ENCODE measurements at regions not wholly inside any gene's neighbourhood (a gene's known extent, or its start where the extent isn't known, plus 50 kb on each side); places are given as distances from the start of the nearest gene placed in this dataset.
A peak's percentile ranks its signal among the peaks of the same experiment; 100 is the strongest.
"Not testable (repeated sequence)": the region's sequence is repeated elsewhere in the genome, so short reads cannot be mapped to it uniquely, and the experiment has no call there.

DNA sequence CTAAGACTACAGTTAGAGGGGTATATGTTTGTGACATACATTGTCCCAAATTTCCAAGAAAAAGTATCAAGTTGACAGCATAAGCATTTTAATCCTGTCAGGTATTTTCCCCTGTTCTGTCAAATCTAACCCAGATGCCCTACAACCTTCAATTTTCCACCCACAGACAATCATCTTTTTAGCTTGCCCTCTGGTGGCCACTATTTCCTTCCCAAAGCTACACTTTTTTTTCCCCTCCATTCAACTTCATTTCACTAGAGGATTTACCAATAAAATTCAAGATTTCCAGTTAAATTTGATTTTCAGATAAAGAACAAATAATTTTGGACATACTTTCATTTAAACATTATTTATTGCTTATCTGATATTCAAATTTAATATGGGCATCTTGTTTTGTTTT lies 286.6 kb downstream of the TENT5A start:
- peak; percentile 5 for DNase-seq (ENCODE audit: low spot score)

DNA sequence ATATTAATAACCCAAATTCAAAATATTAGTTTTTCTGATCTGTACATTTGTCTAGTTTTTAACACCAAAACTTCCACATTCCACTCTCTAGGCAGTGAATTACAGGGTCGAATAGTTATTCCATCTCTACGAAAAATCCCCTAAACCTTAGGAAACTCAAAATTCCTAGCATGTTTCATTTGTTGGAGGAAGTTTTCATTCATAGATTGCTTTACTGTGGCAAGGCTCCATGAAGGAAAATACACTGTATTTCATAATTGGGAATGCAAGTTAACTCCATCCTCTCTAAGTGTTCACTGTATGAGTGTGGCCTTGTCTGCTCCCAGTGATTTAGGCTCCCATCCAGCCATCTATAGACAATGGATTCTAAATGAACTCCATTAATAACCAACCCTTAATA lies 296.1 kb downstream of the TENT5A start:
- DNase-seq (ENCODE audit: low spot score) = no peak

DNA sequence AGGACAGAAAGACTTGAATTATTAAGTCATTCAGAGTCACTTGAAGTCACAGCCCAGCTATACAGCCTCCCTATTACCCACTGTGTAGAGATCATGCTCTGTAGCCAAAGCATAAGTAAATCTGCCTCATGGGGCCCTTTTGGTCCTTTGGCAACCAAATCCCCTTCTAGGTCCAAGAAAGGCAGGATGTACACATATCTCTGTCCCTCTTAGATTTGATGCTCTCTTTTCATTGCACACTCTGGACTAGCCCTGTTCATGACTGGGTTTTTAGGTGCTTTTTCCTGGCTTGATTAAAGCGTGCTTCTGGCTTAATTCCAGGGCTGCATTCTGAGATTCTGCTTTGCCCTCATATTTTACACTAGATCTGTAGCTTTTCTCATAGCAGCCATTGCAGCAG lies 296.8 kb downstream of the TENT5A start:
- no peak for DNase-seq (ENCODE audit: low spot score)

DNA sequence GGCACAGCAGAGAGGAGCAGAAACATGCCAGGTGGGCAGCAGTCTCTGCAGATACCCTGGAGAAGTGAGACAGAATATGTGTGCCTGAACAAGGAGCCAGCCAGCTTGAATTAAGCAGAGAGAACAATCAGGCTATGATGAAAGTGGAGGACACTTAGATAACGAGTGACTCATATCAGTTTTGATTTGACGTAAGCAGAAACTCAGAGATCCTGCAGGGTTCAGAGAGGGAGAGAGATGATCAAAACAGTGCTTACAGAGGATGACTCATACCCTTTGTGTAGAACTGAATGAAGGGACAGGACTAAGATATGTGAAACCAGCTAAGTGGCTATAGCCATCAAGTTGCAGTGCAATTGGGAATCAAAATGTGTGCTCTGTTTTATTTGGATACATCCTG lies 300.7 kb downstream of the TENT5A start:
- DNase-seq (ENCODE audit: low spot score) = peak; percentile 51

DNA sequence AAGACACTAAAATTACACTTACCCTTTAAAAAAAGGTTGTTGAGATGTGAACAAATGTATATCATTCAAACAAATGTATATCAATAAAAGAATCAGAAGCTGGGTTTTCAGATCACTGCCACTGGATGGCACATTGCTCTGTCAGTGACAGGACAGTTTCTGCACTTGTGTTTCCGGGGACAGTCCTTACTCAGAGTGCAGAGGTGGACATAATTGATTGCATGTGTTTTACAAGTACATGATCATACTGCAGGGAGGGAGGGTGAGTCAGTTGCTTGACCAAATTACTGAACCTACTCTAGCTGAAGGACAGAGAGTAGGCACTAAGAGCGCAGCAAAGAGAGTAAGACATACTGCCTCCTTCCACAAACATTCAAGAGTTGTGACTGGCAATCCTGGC lies 302.3 kb downstream of the TENT5A start:
- peak; percentile 9 for DNase-seq (ENCODE audit: low spot score)

DNA sequence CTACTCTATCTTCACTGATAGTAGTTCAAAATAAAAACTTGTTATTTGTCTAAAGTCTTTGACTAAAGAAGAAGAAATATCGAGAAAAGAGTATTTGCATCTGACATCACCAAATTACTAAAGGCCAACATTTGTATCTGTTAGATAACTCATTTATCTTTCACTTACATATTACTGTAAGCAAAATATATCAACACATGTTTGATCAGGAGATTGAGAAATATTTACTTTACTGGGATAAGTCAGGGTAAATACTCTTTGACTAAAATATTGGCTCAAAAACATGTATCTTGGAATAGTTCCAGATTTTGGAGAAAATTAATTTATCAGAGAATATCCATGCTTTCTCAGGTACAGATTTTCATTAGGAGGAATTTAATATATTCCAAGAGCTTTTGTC lies 306.0 kb downstream of the TENT5A start:
- no peak for DNase-seq (ENCODE audit: low spot score)

DNA sequence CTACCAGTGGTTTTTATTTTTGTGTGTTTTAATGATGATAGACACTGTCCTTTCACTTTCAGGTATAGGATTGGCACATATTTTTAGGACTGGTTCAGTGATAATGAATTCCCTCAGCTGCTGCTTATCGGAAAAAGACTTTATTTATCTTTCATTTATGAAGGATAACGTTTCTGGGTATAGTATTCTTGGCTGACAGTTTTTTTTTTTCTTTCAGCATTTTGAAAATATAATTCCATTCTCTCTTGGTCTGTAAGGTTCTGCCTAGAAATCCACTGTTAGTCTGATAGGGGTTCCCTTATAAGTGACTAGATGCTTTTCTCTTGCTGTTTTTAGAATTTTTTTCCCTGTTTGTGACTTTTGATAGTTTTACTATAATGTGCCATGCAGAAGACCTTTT lies 313.1 kb downstream of the TENT5A start:
- DNase-seq (ENCODE audit: low spot score) = no peak

DNA sequence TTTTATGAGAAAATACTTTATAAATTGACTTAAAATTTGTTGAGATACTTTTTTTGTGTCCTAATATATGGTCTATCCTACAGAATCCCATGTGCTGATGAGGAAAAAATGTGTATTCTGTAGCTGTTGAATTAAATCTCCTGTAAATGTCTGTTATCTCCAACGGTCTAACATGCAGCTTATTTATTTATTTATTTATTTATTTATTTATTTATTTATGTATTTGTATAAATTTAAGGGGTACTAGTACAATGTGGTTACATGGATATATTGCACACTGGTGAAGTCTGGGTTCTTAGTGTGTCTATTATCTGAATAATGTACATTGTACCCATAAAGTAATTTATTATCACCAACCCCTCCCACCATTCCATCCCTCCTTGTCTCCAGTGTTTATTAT lies 315.5 kb downstream of the TENT5A start:
- DNase-seq (ENCODE audit: low spot score) = no peak

DNA sequence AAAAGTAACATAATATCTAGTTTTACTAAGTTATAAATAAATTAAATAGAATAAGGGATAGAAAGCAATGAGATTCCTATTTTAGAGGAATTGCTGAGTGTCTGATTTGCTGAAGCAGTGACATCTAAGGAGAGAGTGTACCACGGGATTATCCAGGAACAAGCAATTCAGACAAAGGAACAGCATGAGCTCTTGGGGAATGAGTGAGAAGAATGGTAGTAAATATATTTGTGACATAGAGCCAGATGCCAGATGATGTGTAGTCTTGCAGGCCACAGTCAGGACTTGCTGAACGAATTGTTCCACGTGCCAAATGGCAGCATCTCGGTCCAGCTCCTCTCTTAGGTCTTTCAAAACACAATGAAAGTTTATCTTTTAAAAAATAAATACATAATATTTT lies 339.2 kb downstream of the TENT5A start:
- DNase-seq (ENCODE audit: low spot score) = no peak

DNA sequence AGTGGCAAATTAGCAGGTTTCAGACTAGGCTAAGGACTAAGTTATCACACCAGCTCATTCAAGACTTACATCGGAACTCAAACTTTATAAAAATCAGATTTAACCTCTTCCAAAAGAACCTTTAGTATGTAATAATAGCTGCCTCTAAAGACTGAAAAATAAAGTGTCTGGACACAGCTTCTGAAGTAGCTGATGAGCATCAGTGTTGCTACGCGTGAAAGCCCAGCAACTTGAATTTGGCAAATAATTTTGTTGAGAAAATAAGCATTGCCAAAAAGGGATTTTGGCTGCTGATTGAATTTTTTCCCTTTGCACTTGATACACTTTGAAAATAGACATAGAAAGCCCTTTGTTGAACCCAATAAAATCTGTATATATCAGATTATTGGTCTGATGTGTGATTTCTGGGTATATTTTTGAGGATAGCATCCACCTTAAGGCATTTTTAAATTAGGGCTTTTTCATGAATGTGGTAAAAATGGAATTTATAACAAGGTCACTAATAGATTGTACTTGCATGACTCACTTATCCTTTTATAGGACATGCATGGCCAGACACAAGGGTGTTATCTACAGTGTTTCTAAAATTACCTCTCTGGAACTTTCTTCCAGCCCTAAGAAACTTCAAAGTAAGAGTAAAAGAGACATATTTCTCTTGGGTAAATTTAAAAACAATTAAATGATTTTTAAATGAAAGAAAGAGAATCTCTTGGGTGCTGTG lies 350.4 kb downstream of the TENT5A start:
- peak; percentile 25 for DNase-seq (ENCODE audit: low spot score)

DNA sequence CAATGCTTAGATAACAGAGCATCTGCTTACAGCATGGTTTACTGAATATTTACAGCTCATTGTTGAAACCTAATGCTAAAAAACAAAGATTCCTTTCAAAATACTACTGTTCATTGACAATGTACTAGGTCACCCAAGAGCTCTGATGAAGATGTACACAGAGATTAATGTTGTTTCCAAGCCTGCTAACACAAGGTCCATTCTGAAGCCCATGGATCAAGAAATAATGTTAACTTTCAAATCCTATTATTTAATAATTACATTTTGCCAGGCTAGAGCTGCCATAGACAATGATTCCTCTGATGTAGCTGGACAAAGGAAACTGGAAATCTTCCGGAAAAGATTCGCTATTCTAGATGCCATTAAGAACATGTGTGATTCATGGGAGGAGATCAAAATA lies 355.6 kb downstream of the TENT5A start:
- DNase-seq (ENCODE audit: low spot score) = no peak

DNA sequence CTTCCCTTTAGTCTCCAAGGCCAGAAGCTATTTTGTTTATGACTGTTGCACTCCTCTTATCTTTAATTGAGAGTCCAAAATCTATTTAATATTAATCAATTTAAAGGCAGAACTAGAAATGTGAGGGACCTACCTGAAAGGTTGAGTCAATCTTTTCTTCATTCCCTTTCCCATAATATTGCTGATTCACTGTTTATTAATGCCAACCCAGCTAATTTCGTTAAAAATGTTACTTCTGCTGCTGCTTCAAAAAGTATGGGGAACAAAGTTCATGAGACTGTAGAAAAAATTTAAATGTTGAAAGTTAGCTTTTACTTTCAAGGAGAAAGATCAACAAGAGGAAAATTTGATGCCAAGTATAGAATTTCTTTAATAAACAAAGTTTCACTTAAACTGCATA lies 365.3 kb downstream of the TENT5A start:
- DNase-seq (ENCODE audit: low spot score) = no peak

DNA sequence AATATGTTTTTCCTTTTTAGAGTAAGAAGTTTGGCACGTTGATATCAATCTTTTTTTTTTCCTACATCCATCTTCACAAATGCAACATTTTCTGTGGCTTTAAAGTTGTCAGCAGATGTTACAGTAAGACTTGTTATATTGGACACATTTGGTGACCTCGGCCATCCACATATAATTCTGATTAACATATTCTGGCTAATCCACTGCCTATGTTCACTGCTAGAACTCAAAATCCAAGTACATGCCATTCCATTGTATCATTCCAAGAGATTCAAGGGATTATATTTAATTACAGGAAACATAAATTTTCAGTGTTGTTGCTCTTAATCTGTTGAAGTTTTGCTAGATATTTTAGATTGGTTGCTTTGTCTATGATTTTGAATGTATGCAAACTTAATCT lies 367.6 kb downstream of the TENT5A start:
- DNase-seq (ENCODE audit: low spot score) = no peak

DNA sequence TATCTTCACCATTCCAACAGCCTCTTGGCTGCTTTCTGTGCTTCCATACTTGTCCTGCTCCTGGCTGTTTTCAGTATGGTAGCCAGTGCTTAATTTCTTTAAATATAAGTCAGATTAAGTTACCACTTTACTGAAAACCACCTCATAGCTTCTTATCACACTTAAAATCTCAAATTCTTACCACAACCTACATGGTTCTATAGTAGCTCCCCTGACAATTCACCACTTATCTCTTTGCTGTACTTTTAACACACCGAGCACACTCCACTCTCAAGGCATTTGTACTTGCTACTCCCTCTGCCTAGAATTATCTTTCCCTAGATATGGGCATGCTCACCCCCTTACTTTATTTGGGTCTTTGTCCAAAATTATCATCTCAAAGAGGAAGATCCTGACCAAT lies 369.0 kb downstream of the TENT5A start:
- no peak for DNase-seq (ENCODE audit: low spot score)

DNA sequence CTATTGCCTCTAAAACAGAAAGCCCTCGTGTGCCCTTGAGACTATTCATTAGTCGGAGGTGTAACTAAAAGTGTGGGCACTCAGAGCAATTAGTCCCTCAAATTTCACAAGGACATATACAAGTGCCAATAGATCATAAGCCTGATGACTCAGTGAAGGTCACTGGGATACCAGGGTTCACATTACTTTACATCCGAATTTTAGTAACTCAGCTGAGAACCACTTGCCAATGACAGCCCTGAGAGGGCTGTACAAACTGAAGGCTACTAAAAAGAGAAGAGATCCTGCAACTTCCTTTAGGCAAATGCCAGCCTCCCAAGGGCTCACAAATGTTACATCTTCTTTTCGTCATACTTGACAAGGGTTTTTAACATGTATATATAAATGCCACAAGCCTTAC lies 369.6 kb downstream of the TENT5A start:
- no peak for DNase-seq (ENCODE audit: low spot score)

DNA sequence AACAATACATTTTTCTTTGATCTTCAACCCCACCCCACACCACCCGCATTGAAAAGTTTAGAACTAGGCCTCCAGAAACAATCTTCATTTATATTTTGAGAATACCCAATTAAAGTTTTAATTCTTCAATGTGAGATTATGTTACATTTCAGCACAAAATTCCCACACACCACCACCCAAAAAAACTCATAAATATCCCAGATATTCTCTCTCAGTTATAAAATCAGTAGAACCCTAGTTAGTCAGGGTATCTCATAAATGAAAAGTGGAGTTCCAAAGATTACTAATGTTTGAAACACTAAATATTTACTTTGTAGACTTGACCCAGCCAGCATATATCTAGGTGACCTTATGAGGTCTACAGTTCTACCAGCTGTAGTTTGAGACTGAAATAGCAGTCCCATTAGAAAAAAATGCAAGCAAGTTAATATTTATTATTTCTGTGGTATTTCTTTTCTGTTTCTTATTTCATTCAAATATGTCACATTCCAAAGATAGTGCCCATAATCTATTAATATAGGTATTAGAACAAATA lies 371.0 kb downstream of the TENT5A start:
- DNase-seq (ENCODE audit: low spot score) = no peak

DNA sequence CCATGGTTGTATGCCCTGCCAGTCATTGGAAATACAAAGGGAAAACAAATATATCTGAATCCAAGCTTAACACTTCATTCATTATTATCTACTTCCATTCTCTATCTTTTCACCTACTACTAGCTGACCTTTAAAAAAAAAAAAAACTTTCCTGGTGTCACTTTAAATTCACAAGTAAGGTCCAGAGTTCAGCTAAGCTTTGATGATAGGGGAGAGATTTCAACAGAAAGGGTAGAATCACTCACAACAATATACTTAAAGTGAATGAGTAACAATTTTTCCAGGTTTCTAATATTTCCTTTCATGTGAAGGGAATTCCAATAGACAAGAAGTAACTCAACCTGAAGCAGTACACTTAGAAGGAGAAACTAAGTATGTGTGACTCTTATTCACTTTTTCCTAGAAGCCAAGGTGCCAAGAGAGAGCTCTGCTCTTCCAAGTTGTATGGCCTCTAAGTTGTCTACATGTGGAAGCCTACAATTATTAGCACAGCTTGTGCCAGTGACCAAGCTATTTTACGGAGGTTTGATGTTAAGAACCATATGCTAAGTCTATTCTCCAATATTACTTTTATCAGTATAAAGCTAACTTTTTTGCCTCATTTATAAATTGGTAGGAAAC lies 371.7 kb downstream of the TENT5A start:
- DNase-seq (ENCODE audit: low spot score) = no peak

DNA sequence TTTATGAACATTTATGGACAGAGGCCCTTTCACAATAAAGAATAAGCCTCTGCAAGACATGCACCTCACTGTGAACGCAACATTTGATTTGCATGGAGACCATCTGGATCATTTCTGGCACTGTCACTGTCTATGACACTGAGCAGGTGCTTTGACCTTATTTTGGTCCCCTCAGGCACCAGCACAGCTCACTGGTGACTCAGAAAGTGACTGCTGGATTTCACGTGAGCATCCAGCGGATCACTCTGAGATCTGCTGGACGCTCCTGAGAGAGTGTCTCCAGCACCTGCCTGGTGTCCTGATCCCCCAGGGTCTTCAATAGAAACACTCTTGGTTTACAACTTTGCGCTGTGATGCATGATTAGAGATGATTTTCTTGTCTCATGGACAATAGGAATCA lies 375.7 kb downstream of the TENT5A start:
- no peak for DNase-seq (ENCODE audit: low spot score)

DNA sequence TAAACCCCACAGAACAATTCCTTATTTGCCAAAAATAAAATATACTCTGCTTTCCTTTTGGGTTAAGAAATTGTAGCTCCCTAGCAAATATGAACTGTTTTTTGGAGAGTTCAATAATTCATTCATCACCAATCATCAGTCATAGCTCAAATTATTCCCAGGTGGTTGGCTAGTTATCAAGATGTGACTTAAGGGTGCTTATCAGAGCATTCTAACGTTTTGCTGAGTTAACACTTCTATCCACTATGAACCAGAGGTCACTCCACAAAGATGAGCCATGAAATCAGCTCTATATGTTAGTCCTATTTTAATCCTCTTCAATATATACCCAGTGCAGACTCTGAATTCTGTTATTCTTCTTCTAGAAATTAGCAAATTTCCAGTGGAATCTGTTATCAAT lies 379.1 kb downstream of the TENT5A start:
- DNase-seq (ENCODE audit: low spot score) = no peak

DNA sequence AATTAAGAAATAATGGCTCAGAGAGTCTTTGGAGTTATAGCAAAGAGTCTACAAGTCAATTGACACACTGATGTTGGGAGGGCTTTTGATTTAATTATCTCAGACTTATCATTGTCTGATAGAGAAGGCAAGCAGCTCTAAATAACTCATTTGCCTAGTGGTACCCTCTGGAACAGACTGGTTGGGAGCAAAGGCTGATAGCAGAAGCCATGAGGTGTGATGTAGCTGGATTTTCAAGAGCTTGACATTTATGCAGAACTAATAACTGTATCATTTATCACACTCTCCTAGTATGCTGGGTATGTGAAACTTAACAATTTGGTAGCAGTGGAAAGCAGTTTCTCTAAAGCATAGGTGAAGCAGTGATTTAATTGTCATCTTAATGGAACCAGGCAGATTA lies 380.6 kb downstream of the TENT5A start:
- no peak for DNase-seq (ENCODE audit: low spot score)

DNA sequence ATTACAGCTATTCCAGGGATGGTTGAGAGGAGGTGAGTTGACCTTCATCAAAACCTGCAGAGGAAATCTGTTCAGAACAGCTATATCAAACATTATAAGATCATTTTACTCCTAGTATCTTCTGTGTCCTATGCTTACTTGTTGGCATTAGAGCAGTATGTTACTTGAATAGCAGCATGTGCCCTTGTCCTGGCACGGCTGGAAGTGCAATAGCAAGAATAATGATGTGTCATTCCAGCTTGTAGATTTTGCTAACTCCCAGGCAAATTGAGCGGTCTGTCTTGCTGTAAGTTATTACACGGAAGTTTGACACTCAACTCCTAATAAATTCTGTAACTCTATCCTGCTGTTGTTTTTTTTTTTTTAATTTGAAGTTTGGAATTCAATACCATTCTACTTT lies 385.5 kb downstream of the TENT5A start:
- no peak for DNase-seq (ENCODE audit: low spot score)

DNA sequence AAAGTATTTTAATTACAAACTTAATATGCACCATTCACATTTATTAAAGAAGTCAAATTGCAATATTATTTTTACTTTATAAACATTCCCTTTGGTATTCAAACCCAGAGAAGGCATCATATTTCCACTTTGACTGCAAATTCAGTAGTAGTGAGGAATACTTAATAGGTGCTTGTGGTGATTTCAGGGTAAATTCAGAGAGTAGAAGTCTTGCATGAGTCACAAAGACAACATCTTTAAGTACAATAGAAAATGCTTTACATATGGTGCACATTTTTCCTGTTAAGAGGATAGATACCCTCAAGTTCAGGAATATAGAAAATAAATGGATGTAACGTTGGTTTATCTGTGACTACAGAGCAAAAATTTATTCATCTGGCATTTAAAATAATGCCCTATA lies 390.2 kb downstream of the TENT5A start:
- no peak for DNase-seq (ENCODE audit: low spot score)

DNA sequence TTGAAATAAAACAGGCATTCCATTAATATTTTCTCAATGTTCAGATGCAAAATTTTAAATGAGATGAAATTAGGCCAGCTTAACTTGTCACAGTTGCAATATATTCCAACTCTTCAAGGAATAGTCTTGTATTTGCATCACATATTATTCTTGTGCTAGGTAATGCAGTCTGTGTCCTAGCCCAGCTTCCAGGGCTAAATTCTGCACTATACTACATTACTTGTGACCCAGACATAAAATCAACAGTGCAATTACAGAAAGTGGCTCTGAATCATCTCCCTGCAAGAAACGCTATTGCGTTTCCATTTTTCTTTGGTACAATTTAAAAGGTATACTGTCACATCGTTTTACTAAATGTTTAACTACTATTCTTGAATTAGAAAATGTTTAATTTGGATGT lies 399.2 kb downstream of the TENT5A start:
- DNase-seq (ENCODE audit: low spot score) = no peak

DNA sequence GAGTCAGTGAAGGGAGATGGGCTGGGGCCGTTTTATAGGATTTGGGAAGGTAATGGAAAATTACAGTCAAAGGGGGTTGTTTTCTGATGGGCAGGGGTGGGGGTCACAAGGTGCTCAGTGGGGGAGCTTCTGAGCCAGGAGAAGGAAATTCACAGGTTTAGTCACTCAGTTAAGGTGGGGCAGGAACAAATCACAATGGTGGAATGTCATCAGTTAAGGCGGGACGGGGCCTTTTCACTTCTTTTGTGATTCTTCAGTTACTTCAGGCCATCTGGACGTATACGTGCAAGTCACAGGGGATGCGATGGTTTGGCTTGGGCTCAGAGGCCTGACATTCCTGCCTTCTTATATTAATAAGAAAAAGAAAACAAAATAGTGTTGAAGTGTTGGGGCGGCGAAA lies 408.5 kb downstream of the TENT5A start:
- not testable (repeated sequence) for DNase-seq (ENCODE audit: low spot score)
